HUES48 (cell line): ENCODE measurements at regions not wholly inside any gene's neighbourhood (a gene's known extent, or its start where the extent isn't known, plus 50 kb on each side); places are given as distances from the start of the nearest gene placed in this dataset.
"Not testable (repeated sequence)": the region's sequence is repeated elsewhere in the genome, so short reads cannot be mapped to it uniquely, and the experiment has no call there.

ENCODE experiments used
- H3K27ac ChIP-seq: one replicate; pipeline ENCODE4 v1.7.0; 2013; ENCODE audit warnings: low read depth, low read length, inconsistent platforms
- H3K27me3 ChIP-seq: 2 replicates; pipeline ENCODE4 v1.6.1; 2013; ENCODE audit warnings: mild to moderate bottlenecking, low read length; ENCODE audit not compliant: control insufficient read depth, insufficient read depth
- H3K36me3 ChIP-seq: 2 replicates; pipeline ENCODE4 v1.6.1; 2013; ENCODE audit warnings: low read length; ENCODE audit not compliant: control insufficient read depth, insufficient read depth
- H3K4me1 ChIP-seq: 2 replicates; pipeline ENCODE4 v1.6.1; 2013; ENCODE audit warnings: mild to moderate bottlenecking, low read length; ENCODE audit not compliant: control insufficient read depth, insufficient read depth
- H3K4me3 ChIP-seq: 2 replicates; pipeline ENCODE4 v1.5.1; 2013; ENCODE audit warnings: mild to moderate bottlenecking, low read depth, low read length
- H3K9ac ChIP-seq: 2 replicates; pipeline ENCODE4 v1.6.1; 2013; ENCODE audit warnings: mild to moderate bottlenecking, low read depth, low read length, moderate library complexity
- H3K9me3 ChIP-seq: 2 replicates; pipeline ENCODE4 v1.6.1; 2013; ENCODE audit warnings: low read length; ENCODE audit not compliant: control insufficient read depth, insufficient read depth

DNA sequence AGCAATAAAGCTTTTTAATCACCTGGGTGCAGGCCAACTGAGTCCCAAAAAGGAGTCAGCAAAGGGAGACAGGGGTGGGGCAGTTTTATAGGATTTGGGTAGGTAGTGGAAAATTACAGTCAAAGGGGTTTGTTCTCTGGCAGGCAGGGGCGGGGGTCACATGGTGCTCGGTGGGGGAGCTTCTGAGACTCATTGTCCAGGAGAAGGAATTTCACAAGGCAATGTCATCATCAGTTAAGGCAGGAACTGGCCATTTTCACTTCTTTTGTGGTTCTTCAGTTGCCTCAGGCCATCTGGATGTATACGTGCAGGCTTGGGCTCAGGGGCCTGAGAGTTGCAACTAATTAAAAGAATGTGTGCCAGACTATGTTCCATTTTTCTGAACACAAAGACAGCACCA is 147.5 kb upstream of the SCN7A start:
- H3K27me3 ChIP-seq, H3K4me1 ChIP-seq, H3K36me3 ChIP-seq, H3K27ac ChIP-seq, H3K9me3 ChIP-seq, H3K4me3 ChIP-seq, H3K9ac ChIP-seq: not testable (repeated sequence)

DNA sequence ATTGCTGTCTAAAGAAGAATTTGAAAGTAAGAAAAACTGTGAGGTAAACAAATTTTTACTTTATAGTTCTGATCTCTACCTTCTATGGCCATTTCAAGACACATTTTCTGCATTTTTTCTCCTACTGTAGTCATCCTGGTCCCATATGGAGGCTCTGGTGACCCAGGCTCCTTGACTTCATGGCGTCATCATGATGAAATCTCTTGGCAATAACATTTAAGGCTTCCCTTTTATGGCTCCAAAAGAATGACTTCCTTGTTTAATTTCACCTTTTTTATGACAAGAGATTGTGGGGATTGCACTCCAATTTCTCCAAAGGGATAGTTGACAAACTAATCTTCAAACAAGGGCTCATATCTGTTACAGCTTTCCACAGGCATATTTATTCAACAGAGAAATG is 143.0 kb upstream of the SCN7A start:
- Histone ChIP-seq H3K27ac (no peak overlapping the region), H3K9me3 (peaks cover 3% of the 10 kb centered on the region; the same call in 1 of the 2 replicates), H3K36me3 (no peaks in the 10 kb centered on the region), H3K27me3 (no peaks in the 10 kb centered on the region), H3K4me1 (no peaks in the 10 kb centered on the region), H3K9ac (no peak overlapping the region), H3K4me3 (no peak overlapping the region)

DNA sequence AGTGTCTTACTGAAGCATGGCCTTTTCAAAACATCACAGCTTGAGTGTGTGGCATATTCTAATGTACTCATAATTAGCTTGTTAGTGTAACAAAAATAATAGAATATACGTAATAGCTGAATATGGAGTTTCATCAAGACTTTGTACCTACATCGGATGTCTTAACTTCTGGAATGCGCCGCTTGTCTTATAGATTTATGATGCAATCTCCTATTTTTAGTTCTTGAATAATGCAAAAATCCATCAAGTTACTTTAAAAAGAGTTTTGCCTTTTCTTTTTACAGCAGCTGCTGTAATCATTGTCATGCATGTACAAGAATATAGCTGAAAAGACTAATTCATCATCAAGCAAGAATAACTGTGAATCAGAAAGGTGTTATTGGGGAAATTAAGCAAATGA is 140.7 kb upstream of the SCN7A start:
- Histone ChIP-seq H3K4me1 (no peaks in the 10 kb centered on the region), H3K27ac (no peak overlapping the region), H3K27me3 (no peaks in the 10 kb centered on the region), H3K9ac (no peak overlapping the region), H3K9me3 (no peaks in the 10 kb centered on the region), H3K36me3 (no peaks in the 10 kb centered on the region), H3K4me3 (no peak overlapping the region)

DNA sequence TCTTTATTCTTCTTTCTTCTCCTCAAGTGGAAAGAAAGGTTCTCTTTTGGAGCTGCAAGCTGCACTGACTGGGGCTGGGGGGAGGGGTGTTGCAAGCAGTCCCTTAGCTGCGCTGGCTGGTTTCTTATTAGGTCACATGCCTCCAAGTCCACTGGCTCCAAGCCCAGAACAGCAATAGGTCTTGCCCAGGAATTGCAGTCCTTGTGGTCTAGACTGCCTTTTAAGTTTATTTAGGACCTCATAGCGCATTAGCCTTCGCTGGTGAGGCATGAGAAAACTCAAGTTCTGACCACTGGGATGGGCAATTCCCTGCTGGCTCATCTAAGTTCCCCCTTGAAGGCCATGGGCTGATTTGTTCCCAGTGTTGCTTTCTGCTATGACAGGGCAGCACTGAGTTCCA is 138.6 kb upstream of the SCN7A start:
- Histone ChIP-seq H3K36me3 (no peaks in the 10 kb centered on the region), H3K27ac (no peak overlapping the region), H3K4me3 (no peak overlapping the region), H3K27me3 (no peaks in the 10 kb centered on the region), H3K9me3 (no peaks in the 10 kb centered on the region), H3K4me1 (peaks cover 5% of the 10 kb centered on the region; the same call in 1 of the 2 replicates), H3K9ac (no peak overlapping the region)

DNA sequence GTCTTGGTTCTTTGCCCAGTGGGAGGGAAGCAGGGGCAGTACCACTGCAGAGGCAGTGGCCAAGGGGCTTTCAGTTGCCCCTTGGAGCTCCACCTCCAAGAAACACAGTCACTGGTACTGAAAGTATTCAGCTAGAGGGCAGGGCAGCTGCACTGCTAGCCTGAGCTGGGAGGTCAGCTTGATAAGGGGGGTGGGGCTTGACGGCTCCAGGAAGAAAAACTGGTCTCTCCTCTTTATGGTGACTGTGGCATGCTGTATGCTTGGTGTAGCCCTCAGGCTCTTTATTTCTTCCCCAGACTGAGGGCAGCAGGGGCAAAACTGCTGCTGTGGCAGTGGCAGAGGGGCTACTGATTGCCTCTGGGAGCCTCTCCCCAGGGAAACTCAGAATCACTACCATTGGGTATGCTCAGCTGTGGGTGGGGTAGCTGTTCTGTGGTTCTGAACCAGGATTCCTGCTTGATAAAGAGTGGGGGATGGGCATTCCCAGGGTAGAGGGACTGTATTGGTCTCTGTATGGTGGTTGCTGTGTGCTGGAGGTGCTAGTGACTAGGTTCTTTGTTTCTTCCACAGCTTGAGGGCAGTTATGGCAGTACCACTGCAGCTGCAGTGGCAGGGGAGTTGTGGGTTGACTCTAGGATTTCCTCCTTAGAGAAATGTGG is 134.6 kb upstream of the SCN7A start:
- Histone ChIP-seq H3K9ac (no peak overlapping the region), H3K4me3 (no peak overlapping the region), H3K27me3 (no peaks in the 10 kb centered on the region), H3K9me3 (no peaks in the 10 kb centered on the region), H3K27ac (no peak overlapping the region), H3K4me1 (peaks cover 5% of the 10 kb centered on the region; the same call in 1 of the 2 replicates), H3K36me3 (no peaks in the 10 kb centered on the region)

DNA sequence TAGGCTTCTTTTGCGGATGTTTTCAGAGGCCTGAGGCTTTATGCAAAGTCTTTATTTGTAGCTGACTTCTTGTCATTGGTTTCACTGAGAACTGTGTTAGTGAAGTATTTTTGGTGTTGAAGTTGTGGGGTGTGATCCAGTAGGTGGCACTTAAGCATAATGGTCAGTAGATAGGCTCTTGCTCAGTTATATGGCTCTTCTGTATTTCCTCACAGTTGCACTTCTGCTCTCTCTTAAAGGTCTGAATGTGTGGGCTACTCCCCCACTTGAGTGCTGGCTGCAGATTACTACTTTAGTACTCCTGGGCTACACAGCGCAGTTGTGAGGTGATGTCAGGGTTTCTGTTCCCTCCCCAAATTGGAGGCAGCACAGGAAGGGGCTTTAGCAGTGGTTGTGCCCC is 133.8 kb upstream of the SCN7A start:
- no peaks in the 10 kb centered on the region for H3K9me3 ChIP-seq
- H3K36me3 ChIP-seq, result no peaks in the 10 kb centered on the region
- H3K27me3 ChIP-seq, result no peaks in the 10 kb centered on the region
- H3K9ac ChIP-seq, result no peak overlapping the region
- H3K27ac ChIP-seq, result no peak overlapping the region
- peaks cover 5% of the 10 kb centered on the region; the same call in 1 of the 2 replicates for H3K4me1 ChIP-seq
- no peak overlapping the region for H3K4me3 ChIP-seq

DNA sequence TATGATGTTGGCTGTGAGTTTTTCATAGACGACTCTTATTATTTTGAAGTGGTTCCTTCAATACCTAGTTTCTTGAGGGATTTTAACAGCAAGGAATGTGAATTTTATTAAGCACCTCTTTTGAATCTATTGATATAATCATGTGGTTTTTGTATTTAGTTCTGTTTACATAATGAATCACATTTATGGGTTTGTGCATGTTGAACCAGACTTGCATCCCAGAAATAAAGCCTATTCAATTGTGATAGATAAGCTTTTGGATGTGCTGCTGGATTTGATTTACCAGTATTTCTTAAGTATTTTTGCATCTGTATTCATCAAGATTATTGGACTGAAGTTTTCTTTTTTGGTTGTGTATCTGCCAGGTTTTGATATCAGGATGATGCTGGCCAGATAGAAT is 131.6 kb upstream of the SCN7A start:
- Histone ChIP-seq H3K9ac (no peak overlapping the region), H3K4me1 (peaks cover 5% of the 10 kb centered on the region; the same call in 1 of the 2 replicates)

DNA sequence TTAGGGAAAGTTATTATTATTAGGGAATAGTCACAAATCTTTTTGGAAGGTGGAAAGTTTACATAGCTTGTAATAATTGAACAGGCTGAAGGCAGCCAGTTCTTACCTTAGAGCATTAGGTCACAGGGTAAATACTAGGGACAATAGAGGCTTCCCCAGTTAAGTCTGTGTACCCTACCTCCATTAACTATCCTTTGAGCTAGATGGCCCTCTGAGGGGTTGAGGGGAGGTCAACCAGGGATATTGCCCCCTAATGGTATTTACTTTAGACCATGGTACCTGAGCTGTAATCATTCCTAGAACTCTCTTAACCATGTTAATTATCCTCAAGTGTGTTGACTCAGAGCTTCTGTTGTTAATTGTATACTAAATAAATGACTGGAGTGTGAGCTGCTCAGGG is 120.5 kb upstream of the SCN7A start:
- Histone ChIP-seq H3K36me3 (no peaks in the 10 kb centered on the region), H3K27ac (peak overlapping the region; percentile 50), H3K4me3 (no peak overlapping the region), H3K27me3 (no peaks in the 10 kb centered on the region), H3K9me3 (no peaks in the 10 kb centered on the region; the same call in 1 of the 2 replicates), H3K9ac (no peak overlapping the region), H3K4me1 (peaks cover 24% of the 10 kb centered on the region)

More for the DNA sequence above, 131.6 kb upstream of the SCN7A start:
- no peak overlapping the region for H3K27ac ChIP-seq
- no peak overlapping the region for H3K4me3 ChIP-seq
- no peaks in the 10 kb centered on the region for H3K9me3 ChIP-seq
- no peaks in the 10 kb centered on the region for H3K36me3 ChIP-seq
- H3K27me3 ChIP-seq, result no peaks in the 10 kb centered on the region

DNA sequence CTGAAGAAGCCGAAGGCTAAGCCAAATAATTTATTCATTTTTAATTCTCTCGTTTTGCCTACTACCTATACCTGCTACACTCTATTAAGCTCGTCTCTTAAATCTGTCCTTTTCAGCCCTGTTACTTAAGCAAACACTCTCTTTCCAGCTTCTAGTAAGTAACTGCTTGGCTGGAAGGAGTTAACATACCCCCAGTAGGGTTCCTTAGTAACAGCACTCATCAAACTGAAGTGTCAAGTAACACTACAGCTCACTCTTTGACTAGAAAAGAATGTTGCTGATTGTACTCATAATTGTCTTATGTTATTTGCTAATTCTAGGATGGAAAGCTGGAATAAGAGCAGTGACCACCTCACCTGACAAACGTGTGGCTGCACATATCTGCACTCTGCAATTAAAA is 120.0 kb upstream of the SCN7A start:
- Histone ChIP-seq H3K9ac (no peak overlapping the region), H3K4me3 (no peak overlapping the region), H3K9me3 (no peaks in the 10 kb centered on the region; the same call in 1 of the 2 replicates), H3K4me1 (peaks cover 28% of the 10 kb centered on the region), H3K27ac (peak overlapping the region; percentile 50), H3K36me3 (no peaks in the 10 kb centered on the region), H3K27me3 (no peaks in the 10 kb centered on the region)

DNA sequence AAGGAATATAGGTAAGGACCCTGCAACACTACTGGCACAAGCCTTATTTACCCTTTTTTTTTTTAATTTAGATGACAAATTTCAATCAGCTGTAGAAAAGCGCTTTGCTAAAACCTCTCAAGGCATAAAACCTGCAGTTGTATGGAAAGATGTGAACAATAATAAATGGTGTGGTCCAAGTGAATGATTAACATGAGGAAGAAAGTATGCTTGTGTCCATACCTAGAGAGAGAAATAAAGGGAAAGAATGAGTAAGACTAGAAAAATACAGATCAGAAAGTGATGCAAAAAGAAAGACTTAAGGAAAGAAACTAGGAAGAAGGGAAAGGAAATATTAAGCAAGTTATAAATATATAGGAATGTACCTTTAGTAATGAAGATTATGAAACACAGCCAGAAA is 119.2 kb upstream of the SCN7A start:
- Histone ChIP-seq H3K4me1 (peaks cover 36% of the 10 kb centered on the region), H3K9me3 (no peaks in the 10 kb centered on the region; the same call in 1 of the 2 replicates), H3K27ac (no peak overlapping the region), H3K9ac (no peak overlapping the region), H3K4me3 (no peak overlapping the region), H3K36me3 (no peaks in the 10 kb centered on the region), H3K27me3 (no peaks in the 10 kb centered on the region)

DNA sequence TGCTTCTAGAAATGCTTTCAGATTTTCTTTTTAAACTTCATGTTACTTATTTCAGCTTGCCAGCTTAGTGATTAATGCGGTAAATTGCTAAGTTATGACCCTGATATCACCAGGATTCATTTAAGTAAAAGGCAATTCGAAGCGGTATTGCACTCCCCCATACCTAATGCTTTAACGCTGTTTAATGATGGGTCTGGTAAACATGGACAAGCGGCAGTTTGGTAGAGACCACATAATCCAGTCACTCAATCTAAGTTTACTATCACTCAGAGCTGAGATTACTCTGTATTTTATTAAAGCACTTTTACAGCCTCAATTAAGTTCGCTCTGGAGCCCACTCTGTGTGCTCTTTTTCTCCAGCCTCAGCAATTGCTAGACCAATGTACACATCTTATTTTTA is 118.2 kb upstream of the SCN7A start:
- H3K36me3 ChIP-seq, result no peaks in the 10 kb centered on the region
- no peak overlapping the region for H3K4me3 ChIP-seq
- no peak overlapping the region for H3K27ac ChIP-seq
- H3K9ac ChIP-seq, result no peak overlapping the region
- H3K27me3 ChIP-seq, result no peaks in the 10 kb centered on the region
- no peaks in the 10 kb centered on the region; the same call in 1 of the 2 replicates for H3K9me3 ChIP-seq
- H3K4me1 ChIP-seq, result peaks cover 36% of the 10 kb centered on the region
